HG02623 (cell line): ENCODE measurements at regions not wholly inside any gene's neighbourhood (a gene's known extent, or its start where the extent isn't known, plus 50 kb on each side); places are given as distances from the start of the nearest gene placed in this dataset.
"Not testable (repeated sequence)": the region's sequence is repeated elsewhere in the genome, so short reads cannot be mapped to it uniquely, and the experiment has no call there.

ENCODE experiments used
- ATAC-seq: cut with Tn5 transposase; IDR thresholded peaks from one replicate; pipeline ENCODE4 v1.9.1; 2021; ENCODE audit warnings: moderate library complexity; ENCODE audit not compliant: unreplicated experiment

DNA sequence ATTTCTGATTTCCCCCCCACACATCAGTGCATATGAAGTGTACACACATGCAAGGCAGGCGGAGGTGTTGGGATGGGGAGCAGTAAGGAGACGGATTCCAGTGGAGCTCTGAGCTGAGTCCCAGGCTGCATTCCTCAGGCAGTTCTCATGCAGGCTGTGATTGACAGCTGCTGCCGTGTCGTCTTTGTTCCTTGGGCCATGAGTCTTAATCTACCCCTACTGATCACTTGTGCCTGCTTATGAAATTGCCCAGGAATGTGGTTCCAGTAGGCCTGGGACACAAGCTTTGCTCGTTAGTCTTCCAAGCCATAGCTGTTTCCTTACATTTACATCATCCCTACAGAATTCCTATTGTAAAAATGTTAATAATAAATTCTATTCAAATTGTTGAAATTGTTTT is 1241.9 kb downstream of the UQCRFS1 start:
- no peak for ATAC-seq

DNA sequence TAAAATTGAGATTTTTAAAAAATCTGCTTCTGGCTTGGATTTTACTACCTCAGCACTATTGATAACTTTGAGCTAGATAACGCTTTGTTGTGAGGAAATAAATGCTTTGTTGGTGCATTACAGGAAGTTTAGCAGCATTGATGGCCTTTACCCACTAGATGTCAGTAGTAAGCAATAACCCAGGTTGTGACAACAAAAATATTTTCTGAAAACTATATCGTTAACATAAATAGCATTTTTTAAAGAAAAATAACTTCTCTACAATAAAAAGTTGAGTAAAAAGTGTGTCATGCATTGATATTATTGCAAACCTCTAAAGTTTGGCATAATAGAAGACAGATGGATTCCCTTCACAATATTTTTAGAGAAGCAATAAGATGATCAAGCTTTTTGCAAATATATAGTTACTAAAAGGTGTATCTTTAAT is 1246.5 kb downstream of the UQCRFS1 start:
- no peak for ATAC-seq

DNA sequence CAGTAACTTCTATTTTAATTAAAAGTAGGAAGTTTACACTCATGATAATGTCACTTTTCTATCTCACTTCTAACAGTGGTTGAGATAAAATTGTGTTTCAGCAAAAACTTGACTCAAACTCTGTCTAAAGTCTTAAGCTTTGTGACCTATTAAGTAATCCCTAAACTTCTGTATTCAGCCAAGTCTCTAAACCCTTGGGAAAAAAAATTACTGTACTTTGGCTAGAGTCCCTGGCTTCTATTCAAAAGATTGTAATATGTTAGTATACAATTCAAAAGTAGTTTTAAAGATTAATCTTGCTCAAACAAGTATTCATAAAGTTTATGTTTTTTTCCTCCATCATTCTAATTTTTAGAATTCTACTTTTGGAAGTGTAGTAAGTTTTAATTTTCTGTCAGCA is 1248.8 kb downstream of the UQCRFS1 start:
- ATAC-seq, result no peak

DNA sequence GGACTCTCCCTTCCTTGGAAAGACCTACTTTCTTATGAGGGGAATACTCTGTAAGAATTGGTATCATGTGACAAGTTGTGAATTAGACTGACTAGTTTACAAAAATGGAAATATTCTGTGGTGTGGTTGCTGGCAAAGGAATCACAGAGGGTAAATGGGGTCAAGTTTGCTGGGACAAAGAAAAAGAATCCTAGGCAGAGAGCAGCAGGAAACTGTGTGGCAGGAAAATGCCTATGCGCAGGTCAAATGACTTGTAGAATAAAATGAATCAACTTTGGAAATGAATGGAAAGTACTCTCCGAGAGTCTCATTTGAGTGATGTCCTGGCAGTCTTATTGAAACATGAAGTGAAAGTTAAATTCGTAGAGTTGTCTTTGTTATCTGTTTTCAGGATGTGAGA is 1250.7 kb downstream of the UQCRFS1 start:
- no peak for ATAC-seq

DNA sequence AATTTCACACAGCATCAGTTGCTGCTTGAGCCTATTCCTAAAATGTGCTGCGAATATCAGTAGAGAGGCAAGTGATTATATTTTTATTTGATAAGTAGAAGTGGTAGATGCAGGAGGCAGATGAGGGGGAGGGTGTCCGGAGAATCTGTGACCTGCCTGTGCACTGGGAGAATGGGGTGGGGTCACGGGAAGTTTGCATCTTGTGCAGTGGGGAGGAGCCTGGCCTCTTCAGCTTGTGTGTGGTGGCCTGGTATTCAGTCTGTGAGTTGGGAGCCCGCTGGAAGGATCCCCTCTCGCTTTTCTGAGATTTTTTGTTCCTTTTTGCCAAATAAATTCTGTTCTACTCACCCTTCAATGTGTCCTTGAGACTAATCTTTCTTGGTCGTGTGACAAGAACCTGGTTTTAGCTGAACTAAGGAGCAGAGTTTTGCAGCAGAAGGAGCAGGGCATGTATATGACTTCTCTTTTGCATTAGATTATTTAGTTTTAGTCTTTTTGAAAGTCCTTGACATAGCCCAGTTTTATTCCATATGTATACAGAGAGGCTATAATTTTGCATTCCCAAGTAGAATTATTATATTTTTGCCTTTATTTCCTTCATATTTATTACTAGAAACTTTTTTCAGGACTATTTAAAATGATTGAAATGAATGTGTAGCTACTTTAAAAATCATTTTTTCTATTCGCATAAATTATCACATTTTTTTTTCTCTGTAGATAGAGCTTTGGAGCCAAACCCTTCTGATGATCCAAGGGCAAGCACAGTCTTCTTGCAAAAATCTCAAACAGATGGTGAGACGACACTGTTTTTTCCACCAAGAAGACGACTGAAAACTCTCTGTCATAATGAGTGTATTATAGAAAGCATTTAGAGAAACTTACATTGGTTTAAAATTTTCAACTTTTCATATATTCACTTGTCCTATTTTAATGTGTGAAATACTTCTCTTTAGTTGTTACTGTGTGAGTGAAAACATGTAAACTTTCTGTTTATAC is 1257.2 kb downstream of the UQCRFS1 start:
- ATAC-seq, result no peak

DNA sequence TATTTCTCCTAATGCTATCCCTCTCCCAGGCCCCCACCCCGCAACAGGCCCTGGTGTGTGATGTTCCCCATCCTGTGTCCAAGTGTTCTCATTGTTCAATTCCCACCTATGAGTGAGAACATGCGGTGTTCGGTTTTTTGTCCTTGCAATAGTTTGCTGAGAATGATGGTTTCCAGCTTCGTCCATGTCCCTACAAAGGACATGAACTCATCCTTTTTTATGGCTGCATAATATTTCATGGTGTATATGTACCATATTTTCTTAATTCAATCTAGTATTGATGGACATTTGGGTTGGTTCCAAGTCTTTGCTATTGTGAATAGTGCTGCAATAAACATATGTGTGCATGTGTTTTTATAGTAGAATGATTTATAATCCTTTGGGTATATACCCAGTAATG is 1270.3 kb downstream of the UQCRFS1 start:
- not testable (repeated sequence) for ATAC-seq

DNA sequence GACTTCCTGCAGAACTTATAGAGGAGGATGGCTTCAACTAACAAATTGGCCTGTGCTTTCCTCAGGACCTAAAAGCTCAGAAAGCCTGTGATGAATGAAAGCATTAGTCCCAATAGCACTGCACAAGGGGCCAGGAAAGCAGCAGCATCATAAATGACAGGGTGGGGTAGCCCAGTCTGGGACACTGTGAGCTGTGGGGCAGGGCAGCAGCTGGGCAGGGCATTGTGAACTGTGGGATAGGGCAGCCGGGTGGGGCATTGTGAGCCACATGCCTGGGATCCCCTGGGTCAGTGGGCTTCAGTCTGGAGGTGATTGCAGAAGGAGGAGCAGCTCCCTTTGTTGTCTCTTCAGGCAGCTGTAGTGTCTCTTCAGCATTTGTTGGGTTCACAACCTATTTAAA is 1276.8 kb downstream of the UQCRFS1 start:
- ATAC-seq, result no peak

DNA sequence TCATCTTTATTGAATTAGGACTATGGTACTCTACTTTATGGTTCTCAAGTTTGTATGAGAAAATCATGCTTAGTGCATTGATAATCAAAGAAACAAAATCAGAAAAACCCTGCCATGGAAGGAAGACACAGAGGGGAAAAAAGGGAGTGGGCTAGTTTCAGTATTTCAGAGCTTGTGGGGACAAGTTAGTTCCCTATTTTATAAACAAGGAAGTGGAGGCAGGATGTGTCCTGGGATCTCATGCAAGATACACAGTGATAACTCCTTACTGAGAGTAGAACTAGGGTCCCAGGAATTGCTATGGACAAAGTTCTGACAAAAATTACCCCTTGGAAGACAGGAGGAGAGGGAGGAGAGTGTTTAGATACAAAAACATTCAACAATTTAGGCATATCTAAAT is 1277.3 kb downstream of the UQCRFS1 start:
- no peak for ATAC-seq

DNA sequence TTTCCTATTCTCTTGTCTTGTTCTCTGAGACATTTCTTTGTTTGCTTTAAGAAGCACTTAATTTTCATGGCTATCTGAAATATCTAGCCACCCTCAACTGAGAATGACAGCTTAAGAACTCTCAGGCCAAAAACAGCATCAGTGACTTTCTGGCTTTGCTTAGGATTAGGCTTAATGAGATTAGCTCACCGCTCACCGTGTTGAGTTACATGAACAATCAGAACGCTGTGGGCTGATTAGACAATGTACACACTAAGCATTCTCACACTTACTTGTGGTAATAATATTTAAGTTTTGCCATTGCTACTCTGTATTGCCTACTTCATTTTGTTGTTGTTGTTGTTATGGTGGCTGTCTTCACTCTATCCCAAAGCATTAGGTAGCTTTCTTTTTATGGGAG is 1283.6 kb downstream of the UQCRFS1 start:
- ATAC-seq, result no peak

DNA sequence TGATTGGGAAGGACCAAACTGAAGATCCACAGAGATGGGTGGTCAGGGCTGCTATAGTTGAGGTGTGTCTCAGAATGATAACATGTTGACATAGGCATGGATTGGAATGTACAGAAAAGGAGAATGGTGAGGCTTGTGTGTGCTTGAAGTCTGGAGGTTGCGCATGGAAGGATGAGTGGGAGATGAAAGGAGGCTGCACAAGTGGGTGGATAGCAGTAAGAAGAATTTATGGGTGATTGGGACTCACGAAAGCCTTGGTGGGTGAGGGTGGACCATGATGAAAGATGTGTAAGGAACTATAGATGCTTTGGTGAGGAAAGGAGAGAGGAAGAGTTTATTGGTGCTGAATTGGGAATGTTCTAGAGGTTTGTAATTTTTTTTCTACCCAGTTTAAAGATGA is 1287.7 kb downstream of the UQCRFS1 start:
- ATAC-seq, result no peak

DNA sequence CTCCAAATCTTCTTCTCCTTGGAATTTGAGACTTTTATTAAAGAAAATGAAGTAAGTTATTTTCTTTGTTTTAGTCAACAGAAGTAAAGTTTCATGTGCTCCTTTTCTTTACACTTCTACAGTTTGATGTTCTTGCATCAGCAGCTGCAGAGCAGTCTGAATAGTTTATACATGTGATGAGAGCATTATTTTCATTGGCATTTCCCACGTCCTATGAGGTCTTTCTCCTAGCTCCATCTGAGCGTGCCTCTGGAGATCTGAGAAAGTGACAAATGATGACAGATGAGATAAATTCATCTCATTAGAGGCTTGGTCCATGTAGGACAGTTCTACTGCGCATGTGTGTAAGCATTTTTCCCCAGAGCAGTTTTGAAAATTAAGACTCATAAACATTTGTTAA is 1290.0 kb downstream of the UQCRFS1 start:
- no peak for ATAC-seq

DNA sequence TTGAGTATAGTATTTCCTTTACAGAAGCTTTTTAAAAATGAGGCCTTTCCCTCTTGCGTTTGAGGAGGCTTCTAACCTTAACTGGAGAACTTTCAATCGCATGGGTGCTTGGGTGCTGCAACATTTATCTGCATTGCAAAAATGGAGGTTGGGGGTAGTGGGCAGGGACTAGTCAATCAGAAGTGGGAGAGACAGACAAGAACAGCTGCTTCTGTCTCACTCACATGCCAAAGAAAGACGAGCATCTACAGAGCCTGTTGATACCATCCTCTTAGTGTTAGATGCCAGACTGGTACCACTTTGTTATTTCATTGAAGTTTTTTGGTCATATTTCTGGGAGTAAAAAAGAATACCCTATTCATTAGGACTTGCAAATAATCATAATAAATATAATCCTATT is 1292.2 kb downstream of the UQCRFS1 start:
- no peak for ATAC-seq

DNA sequence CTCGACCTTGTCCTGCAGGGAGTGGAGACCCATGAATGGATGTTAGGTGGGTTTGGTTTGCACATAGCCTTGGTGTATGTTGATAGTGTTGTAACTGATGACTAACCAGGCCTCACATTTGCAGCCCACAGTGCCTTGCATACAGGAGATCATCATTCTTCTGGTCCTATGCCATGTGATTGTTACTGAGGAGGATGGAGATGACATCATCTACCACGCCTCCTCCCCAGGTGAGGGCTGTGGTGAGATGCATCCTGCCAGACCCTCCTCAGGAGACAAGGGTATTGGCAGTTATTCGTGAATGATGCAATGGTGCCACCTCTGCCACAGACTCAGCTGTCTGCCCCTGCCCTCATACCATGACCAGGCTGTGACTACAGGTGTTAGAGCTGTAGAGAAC is 1294.1 kb downstream of the UQCRFS1 start:
- no peak for ATAC-seq

DNA sequence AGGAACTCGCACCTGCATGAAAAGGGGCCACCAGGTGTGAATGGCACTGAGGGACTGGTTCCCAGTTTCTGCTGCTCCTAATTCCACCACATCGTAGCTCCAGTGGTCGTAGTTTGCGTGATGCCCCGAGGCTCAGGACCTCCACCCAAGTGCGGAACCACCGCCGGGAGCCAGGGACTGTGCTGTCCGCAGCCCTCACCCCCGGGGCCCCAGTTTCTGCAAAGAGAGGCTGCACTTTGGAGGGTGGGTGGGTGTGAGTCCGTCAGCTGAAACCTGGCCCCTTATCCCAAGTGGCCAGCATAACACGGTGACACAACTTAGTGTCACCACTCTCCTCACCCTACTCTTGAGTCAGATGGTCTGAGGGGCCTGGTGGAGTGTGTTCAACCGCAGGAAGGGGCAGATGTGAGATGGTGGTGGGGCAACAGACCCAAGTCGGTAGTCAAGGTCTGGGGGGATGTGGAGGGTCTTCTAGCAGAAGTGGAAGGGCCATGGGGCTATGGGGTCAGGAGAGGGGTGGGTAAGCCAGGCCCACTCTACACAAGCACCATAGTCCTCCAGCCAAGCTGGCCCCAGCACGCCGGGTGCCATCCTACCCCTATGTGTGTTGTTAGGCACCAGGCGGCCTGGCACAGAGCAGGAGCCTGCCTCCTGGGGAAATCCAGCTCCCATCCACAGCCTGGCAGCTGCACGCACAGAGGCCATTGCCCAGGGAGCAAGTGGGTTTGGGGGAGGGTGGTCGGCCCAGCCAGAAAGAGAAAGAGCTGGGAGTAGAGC is 1301.6 kb downstream of the UQCRFS1 start:
- ATAC-seq, result no peak

DNA sequence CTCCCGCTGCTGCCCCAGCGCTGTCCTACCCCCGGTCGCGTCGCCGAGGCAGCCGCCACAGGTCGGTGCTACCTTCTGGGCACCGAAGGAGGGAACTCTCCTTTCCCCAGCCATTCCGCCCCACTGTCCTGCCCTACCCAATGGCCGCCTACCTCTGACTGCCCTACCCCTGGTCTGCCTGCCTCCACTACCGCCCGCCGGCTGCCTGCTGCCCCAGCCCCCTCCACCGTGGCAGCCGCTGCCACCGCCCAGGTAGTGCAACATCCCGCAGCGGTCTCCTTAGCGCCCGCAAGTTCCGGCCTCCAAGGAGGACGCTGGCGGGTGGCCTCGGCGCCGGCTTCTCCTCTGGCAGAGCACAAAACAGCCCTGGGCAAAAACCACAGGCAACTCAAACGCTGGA is 1303.1 kb downstream of the UQCRFS1 start:
- no peak for ATAC-seq

DNA sequence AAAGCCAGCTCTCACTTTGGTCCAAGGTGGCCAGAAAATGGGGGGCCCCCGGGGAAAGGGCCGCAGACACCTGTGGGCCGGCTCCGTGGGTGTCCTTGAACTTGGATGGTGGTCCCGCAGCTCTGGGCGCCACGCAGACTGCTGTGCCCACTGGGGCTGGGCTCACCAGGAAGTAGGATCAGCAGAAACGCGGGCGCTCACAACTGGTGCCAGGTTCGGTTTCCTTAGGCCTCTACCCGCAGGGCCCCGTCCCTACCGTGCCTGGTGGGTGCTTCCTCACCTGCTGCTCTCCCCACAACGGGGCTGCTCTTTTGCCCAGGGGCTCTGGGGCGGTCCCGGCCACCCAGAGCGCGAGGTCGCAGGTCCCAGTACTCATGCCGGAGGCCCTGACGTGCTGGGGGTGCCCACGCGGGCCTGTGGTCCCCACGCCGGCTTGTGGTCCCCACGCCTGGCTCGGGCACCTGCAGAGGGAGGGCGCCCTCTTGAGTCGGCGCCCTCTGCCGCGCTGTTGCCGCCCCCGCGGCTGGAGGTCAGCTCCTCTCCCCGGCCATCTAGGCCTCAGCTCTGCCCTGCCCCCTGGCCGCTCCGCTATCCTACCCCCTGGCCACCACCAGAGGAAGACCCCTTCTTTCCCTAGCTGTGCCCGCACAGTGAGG is 1303.6 kb downstream of the UQCRFS1 start:
- no peak for ATAC-seq

DNA sequence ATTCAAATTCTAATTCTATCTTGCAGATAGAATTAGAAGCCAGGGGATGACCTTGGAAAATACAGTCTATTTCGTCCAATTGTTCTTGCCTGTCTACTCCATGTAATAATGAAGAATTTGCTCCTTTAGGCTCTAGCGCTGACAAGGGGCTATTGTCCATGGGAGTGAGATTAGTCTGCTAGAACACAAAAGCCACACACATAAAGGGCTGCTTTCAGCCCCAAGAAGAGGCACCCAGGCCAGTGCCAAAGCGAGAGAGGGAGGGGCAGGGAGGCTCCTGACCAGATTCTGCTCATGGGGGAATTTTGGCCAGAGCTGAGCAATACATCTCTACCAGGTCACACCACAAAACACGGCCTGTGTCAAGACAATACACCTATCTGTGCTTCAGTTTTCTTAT is 1306.9 kb downstream of the UQCRFS1 start:
- no peak for ATAC-seq

DNA sequence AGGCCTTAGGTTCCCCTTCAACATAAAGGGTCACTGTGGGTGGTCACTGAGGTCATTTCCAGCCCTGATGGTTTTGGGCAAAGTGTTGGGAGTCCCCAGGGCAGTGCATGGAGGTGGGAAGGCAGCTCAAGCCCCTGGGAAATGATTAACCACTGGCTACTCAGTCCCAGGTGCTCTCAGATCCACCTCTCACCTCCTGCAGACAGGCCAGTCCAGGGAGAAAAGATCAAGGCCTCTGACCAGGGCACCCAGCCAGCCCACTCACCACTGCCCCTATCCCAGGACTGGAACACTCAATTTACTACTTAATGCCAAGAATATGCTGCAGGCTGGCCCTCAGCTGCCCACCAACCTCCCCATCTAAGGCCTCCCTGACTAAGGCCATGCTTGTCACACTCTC is 1307.9 kb downstream of the UQCRFS1 start:
- ATAC-seq, result no peak

DNA sequence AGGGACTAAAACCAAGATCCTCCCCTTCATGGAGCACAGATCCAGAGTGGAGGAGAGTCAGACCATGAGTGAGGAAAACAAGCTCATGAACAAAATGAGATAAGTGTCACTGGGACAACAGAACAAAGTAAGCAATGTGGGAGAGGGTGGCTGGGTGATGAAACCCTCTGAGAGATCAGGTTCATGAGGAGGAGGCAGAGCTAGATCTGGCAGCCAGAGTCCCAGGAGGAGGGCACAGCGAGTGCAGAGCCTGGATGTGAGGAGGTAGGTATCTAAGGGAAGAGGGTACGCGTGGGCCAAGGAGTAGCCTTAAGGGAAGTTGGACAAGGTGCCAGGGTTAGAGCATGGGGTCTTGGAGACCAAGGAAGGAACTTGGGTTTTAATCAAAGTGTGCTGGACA is 1311.9 kb downstream of the UQCRFS1 start:
- ATAC-seq, result no peak

DNA sequence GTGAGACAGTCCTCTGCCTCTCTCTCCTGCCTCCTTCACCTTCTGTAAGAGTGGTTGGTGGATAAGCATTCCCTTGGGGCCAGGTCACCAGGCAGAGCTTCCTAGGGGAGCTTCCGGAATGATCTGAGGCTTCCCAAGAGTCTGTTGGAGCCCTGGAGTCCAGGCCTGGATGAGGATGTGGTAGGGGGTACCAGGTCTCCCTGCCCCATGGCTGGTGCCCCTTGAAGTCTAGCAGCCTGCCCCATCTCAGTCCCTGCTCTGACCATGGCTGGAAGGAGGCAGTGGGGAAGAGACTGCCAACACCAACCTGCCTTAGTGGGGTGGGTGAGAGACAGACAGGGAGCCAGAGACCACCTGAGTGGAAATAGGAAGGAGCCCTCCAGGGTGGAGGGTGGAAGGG is 1316.9 kb downstream of the UQCRFS1 start:
- no peak for ATAC-seq

DNA sequence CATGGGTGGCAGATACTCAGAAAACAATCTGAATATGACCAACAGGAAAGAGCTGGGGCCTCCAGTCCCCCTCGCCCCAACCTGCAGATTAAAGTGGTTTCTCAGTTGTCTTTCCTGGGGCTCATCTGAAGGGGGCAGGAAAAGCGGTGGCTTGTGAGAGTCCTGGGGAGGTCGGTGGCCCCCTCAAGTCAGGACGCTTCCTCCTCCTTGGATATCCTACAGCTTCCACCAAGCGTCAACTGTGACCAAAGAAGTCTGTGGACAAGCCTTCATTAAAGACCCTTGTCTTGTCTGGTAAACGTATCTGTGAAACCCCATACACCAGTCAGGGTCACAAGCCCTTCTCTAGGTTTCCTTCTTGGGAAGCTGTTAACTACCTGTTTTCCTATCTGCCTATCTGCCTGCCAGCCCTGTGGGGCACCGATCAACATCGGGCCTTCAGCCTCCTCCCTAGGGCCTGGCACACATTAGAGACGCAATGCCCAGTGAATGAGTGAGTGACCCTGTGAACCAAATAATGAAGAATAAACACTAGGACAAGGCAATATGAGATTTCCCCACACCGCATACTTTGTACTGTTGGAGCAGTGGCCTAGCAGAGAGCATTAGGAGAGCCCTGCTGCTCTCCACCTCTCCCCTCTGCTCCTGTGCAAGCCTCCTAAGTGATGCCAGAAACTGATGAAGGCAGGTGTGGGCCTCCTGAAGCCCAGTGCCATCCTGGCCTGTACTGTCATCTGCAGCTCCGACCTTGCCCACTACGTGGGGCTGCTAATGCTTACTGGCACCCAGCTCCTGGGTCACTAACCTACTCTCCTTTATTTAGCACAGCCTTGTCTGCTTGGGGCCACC is 1317.8 kb downstream of the UQCRFS1 start:
- no peak for ATAC-seq
